ENCODE measurements at regions not wholly inside any gene's neighbourhood (a gene's known extent, or its start where the extent isn't known, plus 50 kb on each side); places are given as distances from the start of the nearest gene placed in this dataset.
"Not testable (repeated sequence)": the region's sequence is repeated elsewhere in the genome, so short reads cannot be mapped to it uniquely, and the experiment has no call there.

DNA sequence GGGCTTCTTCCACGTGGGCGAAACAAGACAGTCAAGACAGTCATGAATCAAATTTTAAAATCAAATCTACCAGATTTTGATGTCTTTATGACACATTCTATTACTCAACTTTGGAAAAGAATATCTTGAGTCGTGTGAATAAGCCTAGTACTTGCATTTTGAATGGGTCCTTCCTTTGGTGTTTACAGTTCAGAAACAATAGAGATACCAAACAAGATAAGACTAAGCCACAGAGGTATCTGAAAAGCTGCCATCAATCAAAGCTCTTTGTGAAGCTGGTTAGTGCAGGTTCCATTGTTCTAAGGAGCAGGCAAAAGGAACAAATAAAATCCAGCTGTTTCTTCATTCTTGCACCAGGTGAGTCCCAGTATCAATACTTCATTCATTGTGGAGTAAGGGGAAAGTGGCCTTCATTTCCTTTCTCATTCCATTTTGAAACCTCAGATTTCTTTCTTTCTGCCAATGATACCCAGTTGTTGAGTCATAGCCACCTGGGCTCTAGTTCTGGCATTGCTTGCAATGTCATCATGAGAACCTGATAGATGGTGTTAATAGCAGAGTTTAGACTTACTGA, 151.7 kb upstream of the L3MBTL4 start:
- no peak for TF ChIP-seq CTCF (IDR thresholded peaks at IDR 0.05; ENCODE audit: insufficient read depth, low read depth, low read length, missing control alignments)
- no peak for DNase-seq (ENCODE audit: low read depth)
- H3K4me3 ChIP-seq (ENCODE audit: low read length) = no peak overlapping the region

GRCh38 chr18:6569813-6570212, 155.1 kb upstream of the L3MBTL4 start:
- no peak overlapping the region for H3K4me3 ChIP-seq (ENCODE audit: low read length)
- DNase-seq (ENCODE audit: low read depth) = no peak
- TF ChIP-seq CTCF (IDR thresholded peaks at IDR 0.05; ENCODE audit: insufficient read depth, low read depth, low read length, missing control alignments) = no peak

DNA sequence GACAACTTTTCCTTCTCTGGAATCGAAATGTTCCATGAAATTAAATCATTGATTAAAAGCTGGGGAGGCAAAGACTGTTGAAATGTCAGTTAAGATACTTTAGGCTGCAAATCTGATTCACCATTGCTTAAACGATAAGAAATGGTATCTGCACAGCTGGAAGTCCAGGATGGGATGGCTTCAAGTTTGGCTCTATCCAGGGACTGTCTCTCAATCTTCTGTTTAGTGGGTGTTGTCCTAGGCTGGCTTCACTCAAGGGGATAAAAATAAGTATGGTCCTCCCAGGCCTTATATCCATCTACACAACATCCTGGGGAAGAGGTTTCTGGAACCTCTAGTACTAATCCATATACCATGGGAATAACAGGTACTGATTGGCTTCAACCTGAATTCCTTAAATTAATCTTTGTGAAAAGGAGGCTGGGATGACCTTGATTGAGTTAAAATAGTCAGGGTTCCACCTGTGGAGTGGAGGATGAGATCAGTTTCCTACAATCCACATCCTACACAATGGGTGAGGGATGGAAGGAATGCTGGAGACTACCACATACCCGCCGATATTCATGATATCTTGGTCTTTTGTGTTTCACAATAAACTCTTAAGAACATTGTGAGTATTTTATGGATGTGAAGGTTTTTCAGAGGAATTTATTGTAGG, 156.0 kb upstream of the L3MBTL4 start:
- H3K4me3 ChIP-seq (ENCODE audit: low read length) = no peak overlapping the region
- no peak for TF ChIP-seq CTCF (IDR thresholded peaks at IDR 0.05; ENCODE audit: insufficient read depth, low read depth, low read length, missing control alignments)
- DNase-seq (ENCODE audit: low read depth) = no peak

GRCh38 chr18:6571239-6571602, 156.5 kb upstream of the L3MBTL4 start:
- H3K4me3 ChIP-seq (ENCODE audit: low read length) = no peak overlapping the region
- DNase-seq (ENCODE audit: low read depth) = no peak
- TF ChIP-seq CTCF (IDR thresholded peaks at IDR 0.05; ENCODE audit: insufficient read depth, low read depth, low read length, missing control alignments) = no peak

DNA sequence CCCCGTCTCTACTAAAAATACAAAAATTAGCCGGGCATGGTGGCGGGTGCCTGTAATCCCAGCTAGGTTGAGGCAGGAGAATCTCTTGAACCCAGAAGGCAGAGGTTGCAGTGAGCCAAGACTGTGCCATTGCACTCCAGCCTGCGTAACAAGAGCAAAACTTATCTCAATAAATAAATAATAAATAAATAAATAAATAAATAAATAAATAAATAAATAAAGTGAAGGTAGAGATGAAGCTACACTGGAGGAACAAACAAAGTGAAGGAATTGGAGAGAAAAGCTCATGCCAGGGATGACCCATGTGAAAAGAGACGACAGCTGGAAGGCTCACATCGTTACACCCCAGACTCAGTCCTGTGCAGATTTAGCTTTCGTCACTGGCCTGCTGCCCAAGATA, 157.3 kb upstream of the ARHGAP28 start:
- not testable (repeated sequence) for H3K4me3 ChIP-seq (ENCODE audit: low read length); DNase-seq (ENCODE audit: low read depth)

DNA sequence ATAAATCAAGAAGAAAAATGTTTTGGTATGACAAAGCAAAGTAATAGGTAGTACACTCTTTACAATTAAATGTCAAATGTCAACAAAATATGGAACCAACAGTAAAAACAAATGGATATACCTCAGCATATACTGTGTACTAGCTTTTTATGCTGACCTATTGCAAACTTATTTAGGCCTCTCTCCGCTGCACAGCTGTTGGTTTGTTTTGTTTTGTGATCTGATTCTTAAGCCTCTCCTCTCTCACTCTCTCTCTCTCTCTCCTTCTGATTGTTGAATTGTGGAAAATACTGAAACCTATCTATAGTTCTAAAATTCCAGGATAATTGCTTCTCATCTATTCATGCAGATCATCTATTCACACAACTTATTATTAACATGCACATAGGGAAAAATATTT, 154.9 kb upstream of the ARHGAP28 start:
- no peak for DNase-seq (ENCODE audit: low read depth)
- TF ChIP-seq CTCF (IDR thresholded peaks at IDR 0.05; ENCODE audit: insufficient read depth, low read depth, low read length, missing control alignments) = no peak
- H3K4me3 ChIP-seq (ENCODE audit: low read length) = no peak overlapping the region

DNA sequence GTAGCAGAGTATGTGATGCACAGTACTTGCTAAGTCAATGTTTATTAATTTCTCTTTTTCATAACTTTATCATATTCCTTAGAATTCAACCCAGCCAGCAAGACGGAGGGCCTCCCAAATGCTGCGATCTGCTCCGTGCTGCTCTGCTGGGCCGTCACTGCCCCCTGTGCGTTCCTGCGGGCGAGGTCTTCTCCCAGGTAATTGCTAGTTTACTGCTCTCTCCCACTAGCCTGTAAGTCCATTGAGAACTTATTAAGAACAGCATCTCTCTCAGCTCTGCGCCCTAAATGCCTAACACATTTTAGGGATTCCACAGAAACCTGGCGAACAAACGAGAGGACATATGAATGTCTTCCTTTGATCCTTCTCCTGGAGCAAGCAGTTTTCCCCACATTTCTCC, 153.6 kb upstream of the ARHGAP28 start:
- DNase-seq (ENCODE audit: low read depth) = no peak
- no peak for TF ChIP-seq CTCF (IDR thresholded peaks at IDR 0.05; ENCODE audit: insufficient read depth, low read depth, low read length, missing control alignments)
- no peak overlapping the region for H3K4me3 ChIP-seq (ENCODE audit: low read length)
